ENCODE measurements at regions not wholly inside any gene's neighbourhood (a gene's known extent, or its start where the extent isn't known, plus 50 kb on each side); places are given as distances from the start of the nearest gene placed in this dataset.

DNA sequence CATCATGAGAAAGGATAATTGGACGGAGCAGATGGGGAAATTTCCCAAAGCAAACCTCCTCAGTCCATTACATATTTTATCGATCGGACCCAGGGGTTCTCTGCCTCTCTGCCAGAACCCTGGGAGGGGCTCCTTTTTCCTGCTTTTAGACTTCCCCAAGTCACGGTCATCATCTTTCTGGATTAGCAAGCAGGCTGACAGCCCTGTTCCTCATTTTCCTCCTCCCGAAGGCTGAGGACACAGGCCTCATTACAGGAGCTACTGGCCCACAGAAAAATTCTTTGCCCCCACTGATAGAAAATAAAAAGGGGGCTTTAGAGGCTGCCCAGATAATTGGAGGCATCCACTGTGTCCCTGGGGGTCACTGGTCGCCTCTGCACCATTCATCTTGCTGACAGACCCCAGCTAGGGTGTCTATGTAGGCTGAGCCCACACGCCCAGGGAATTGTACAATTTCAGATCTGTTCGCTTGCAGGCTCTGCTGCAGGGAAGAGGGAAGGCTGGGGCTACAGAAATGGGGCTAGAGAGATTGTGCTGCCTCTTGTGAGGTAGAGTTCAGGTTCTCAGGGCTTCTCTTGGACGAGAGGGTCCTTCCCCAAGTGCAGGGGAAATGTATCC, 125.7 kb upstream of the SDK1 start:
- no peaks in the 10 kb centered on the region for H3K9me3 ChIP-seq (replicated peaks; ENCODE audit: insufficient read depth, low read length)
- TF ChIP-seq EZH2 (optimal IDR thresholded peaks at IDR 0.05; ENCODE audit: low read depth, low read length), result no peak
- TF ChIP-seq, protein P1, sequence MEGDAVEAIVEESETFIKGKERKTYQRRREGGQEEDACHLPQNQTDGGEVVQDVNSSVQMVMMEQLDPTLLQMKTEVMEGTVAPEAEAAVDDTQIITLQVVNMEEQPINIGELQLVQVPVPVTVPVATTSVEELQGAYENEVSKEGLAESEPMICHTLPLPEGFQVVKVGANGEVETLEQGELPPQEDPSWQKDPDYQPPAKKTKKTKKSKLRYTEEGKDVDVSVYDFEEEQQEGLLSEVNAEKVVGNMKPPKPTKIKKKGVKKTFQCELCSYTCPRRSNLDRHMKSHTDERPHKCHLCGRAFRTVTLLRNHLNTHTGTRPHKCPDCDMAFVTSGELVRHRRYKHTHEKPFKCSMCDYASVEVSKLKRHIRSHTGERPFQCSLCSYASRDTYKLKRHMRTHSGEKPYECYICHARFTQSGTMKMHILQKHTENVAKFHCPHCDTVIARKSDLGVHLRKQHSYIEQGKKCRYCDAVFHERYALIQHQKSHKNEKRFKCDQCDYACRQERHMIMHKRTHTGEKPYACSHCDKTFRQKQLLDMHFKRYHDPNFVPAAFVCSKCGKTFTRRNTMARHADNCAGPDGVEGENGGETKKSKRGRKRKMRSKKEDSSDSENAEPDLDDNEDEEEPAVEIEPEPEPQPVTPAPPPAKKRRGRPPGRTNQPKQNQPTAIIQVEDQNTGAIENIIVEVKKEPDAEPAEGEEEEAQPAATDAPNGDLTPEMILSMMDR (IDR thresholded peaks at IDR 0.05; ENCODE audit: low read length), result no peak
- no peak for TF ChIP-seq EZH2phosphoT487 (IDR thresholded peaks at IDR 0.05; ENCODE audit: low read length)
- no peaks in the 10 kb centered on the region for H3K79me2 ChIP-seq (ENCODE audit: low read length)
- H4K20me1 ChIP-seq (ENCODE audit: insufficient read depth, low read length), result no peaks in the 10 kb centered on the region
- DNase-seq, result no peak
- no peaks in the 10 kb centered on the region for H3K27me3 ChIP-seq (replicated peaks; ENCODE audit: insufficient read depth, low read length)
- H3F3A ChIP-seq (ENCODE audit: insufficient read depth, low read length), result no peaks in the 10 kb centered on the region
- H3K27ac ChIP-seq (ENCODE audit: low read length), result no peak overlapping the region
- H2AFZ ChIP-seq (ENCODE audit: low read length), result no peak overlapping the region
- no peak overlapping the region for H3K9ac ChIP-seq (ENCODE audit: low read length)
- no peak overlapping the region for H3K4me3 ChIP-seq (ENCODE audit: low read length)
- H3K36me3 ChIP-seq (replicated peaks; ENCODE audit: insufficient read depth, low read length), result no peaks in the 10 kb centered on the region
- no peak overlapping the region for H3K4me2 ChIP-seq (ENCODE audit: low read depth, low read length)
- H3K9me2 ChIP-seq (replicated peaks; ENCODE audit: insufficient read depth, low read length), result no peaks in the 10 kb centered on the region
- H3K4me1 ChIP-seq (ENCODE audit: low read length), result no peaks in the 10 kb centered on the region

DNA sequence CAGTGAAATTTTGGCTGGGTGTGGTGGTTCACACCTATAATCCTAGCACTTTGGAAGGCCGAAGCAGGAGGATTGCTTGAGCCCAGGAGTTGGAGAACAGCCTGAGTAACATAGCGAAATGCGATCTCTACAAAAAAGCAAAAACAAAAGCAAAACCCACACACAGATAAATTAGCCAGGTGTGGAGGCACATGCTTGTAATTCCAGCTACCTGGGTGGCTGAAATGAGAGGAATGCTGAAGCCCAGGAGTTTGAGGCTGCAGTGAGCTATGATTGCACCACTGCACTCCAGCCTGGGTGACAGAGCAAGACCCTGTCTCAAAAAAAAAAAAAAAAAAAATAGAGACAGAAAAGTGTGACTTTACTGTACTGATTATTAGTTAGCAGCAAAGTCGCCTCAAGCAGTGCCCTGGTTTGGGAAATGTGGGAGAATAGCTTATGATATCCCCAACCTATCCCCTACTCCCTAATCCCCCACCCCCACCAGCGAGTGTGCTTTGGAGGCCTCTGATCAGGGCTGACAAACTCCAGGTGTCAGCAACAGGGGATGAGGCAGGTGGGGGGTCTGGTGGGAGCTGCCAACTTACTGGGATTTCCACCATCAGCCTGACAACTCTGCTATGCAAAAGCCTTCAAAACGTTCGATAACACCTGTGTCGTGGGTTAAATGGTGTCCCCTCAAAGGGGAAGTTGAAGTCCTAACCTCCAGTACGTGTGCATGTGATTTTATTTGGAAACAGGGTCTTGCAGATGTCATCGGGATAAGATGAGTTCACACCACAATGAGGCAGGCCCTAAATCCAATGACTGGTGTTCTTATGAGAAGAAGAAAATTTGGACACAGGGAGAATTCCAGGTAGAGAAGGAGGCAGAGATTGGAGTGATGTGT, 124.7 kb upstream of the SDK1 start:
- H3F3A ChIP-seq (ENCODE audit: insufficient read depth, low read length), result no peaks in the 10 kb centered on the region
- H3K27ac ChIP-seq (ENCODE audit: low read length), result no peak overlapping the region
- no peaks in the 10 kb centered on the region for H3K4me1 ChIP-seq (ENCODE audit: low read length)
- no peaks in the 10 kb centered on the region for H3K79me2 ChIP-seq (ENCODE audit: low read length)
- no peaks in the 10 kb centered on the region for H3K9me3 ChIP-seq (replicated peaks; ENCODE audit: insufficient read depth, low read length)
- H3K9ac ChIP-seq (ENCODE audit: low read length), result no peak overlapping the region
- no peaks in the 10 kb centered on the region for H3K9me2 ChIP-seq (replicated peaks; ENCODE audit: insufficient read depth, low read length)
- H3K4me3 ChIP-seq (ENCODE audit: low read length), result no peak overlapping the region
- no peaks in the 10 kb centered on the region for H4K20me1 ChIP-seq (ENCODE audit: insufficient read depth, low read length)
- no peaks in the 10 kb centered on the region for H3K27me3 ChIP-seq (replicated peaks; ENCODE audit: insufficient read depth, low read length)
- H2AFZ ChIP-seq (ENCODE audit: low read length), result no peak overlapping the region
- H3K36me3 ChIP-seq (replicated peaks; ENCODE audit: insufficient read depth, low read length), result no peaks in the 10 kb centered on the region
- TF ChIP-seq EZH2 (optimal IDR thresholded peaks at IDR 0.05; ENCODE audit: low read depth, low read length) (no peak), EZH2phosphoT487 (IDR thresholded peaks at IDR 0.05; ENCODE audit: low read length) (no peak)
- TF ChIP-seq, protein P1 (IDR thresholded peaks at IDR 0.05; ENCODE audit: low read length), result no peak
- H3K4me2 ChIP-seq (ENCODE audit: low read depth, low read length), result no peak overlapping the region
- no peak for DNase-seq

DNA sequence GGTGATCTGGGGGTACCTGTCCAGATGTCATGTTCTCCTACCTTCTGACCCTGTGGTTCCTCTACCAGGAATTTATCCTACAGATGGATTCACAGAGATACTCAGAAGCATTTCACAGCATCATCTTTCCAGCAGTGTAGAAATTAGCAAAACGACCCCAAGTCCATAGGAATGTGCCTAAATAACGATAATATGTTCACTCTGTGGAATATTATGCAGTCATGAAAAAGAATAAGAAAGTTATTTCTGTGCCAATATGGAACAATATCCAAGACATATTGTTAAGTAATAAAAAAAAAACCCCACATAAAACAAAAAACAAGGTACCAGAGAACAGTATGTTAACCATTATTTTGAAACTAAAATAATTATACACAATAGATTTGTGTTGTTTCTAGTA, 123.8 kb upstream of the SDK1 start:
- Histone ChIP-seq H3F3A (ENCODE audit: insufficient read depth, low read length) (no peaks in the 10 kb centered on the region), H3K27me3 (replicated peaks; ENCODE audit: insufficient read depth, low read length) (no peaks in the 10 kb centered on the region), H3K9ac (ENCODE audit: low read length) (no peak overlapping the region), H3K9me3 (replicated peaks; ENCODE audit: insufficient read depth, low read length) (no peaks in the 10 kb centered on the region), H3K4me1 (ENCODE audit: low read length) (no peaks in the 10 kb centered on the region), H2AFZ (ENCODE audit: low read length) (no peak overlapping the region), H3K27ac (ENCODE audit: low read length) (no peak overlapping the region), H3K4me3 (ENCODE audit: low read length) (no peak overlapping the region), H3K79me2 (ENCODE audit: low read length) (no peaks in the 10 kb centered on the region), H3K4me2 (ENCODE audit: low read depth, low read length) (no peak overlapping the region), H4K20me1 (ENCODE audit: insufficient read depth, low read length) (no peaks in the 10 kb centered on the region), H3K36me3 (replicated peaks; ENCODE audit: insufficient read depth, low read length) (no peaks in the 10 kb centered on the region), H3K9me2 (replicated peaks; ENCODE audit: insufficient read depth, low read length) (no peaks in the 10 kb centered on the region)
- no peak for TF ChIP-seq EZH2 (optimal IDR thresholded peaks at IDR 0.05; ENCODE audit: low read depth, low read length)
- TF ChIP-seq, protein P1 (IDR thresholded peaks at IDR 0.05; ENCODE audit: low read length), result no peak
- no peak for TF ChIP-seq EZH2phosphoT487 (IDR thresholded peaks at IDR 0.05; ENCODE audit: low read length)
- no peak for DNase-seq

All from MM.1S (cell line).